CD14-positive monocyte (primary cell): ENCODE measurements at regions not wholly inside any gene's neighbourhood (a gene's known extent, or its start where the extent isn't known, plus 50 kb on each side); places are given as distances from the start of the nearest gene placed in this dataset.

Experiments
- DNase-seq, 3 donors: peaks; one replicate each; pipeline ENCODE4 v3.0.0-alpha.2; 2011 to 2022
- H2AFZ ChIP-seq: 2 replicates; pipeline ENCODE4 v1.6.0; 2012; ENCODE audit warnings: mild to moderate bottlenecking, low read depth, low read length, inconsistent platforms; ENCODE audit not compliant: insufficient read depth, poor library complexity, severe bottlenecking
- H3K27ac ChIP-seq, 2 donors: 1 replicate in 1 of 2; 2 replicates in 1 of 2; pipeline ENCODE4 v1.5.1; 2012 to 2013; ENCODE audit warnings: low read length in 2 of 2, control low read depth in 1 of 2, inconsistent platforms in 1 of 2, low read depth in 1 of 2, mild to moderate bottlenecking in 1 of 2
- H3K27me3 ChIP-seq, 2 donors: one replicate each; pipeline versions ENCODE4 v1.6.0 to v1.6.1; 2011 to 2013; ENCODE audit warnings: low read length in 2 of 2; ENCODE audit not compliant: control insufficient read depth in 2 of 2, insufficient read depth in 2 of 2
- H3K36me3 ChIP-seq, 2 donors: replicated peaks in 1 of 2; 1 replicate in 1 of 2; 2 replicates in 1 of 2; pipeline versions ENCODE4 v1.5.1 to v1.6.1; 2012 to 2013; ENCODE audit warnings: low read length in 2 of 2, control low read depth in 1 of 2, inconsistent platforms in 1 of 2, mild to moderate bottlenecking in 1 of 2; ENCODE audit not compliant: insufficient read depth in 2 of 2, control insufficient read depth in 1 of 2
- H3K4me1 ChIP-seq, 2 donors: 1 replicate in 1 of 2; 2 replicates in 1 of 2; pipeline versions ENCODE4 v1.5.1 to v1.6.1; 2012 to 2013; ENCODE audit warnings: low read length in 2 of 2, control low read depth in 1 of 2, inconsistent platforms in 1 of 2, mild to moderate bottlenecking in 1 of 2, moderate library complexity in 1 of 2; ENCODE audit not compliant: insufficient read depth in 2 of 2, control insufficient read depth in 1 of 2
- H3K4me2 ChIP-seq: replicated peaks from 2 replicates; pipeline ENCODE3; 2012; ENCODE audit warnings: low read length, moderate library complexity, mild to moderate bottlenecking; ENCODE audit not compliant: poor library complexity, severe bottlenecking; ENCODE audit errors: extremely low read depth
- H3K4me3 ChIP-seq, 3 experiments: fragments of 200-600 bp in 1 of 3; sonication (generic) in 1 of 3; replicated peaks in 1 of 3; 1 replicate in 2 of 3; 2 replicates in 1 of 3; pipeline ENCODE4 v1.5.1; 2011 to 2013; ENCODE audit warnings: low read length in 3 of 3, mild to moderate bottlenecking in 3 of 3, control low read depth in 2 of 3, low read depth in 2 of 3, inconsistent platforms in 1 of 3, moderate library complexity in 1 of 3
- H3K79me2 ChIP-seq: 2 replicates; pipeline ENCODE4 v1.6.0; 2012; ENCODE audit warnings: mild to moderate bottlenecking, control low read depth, inconsistent platforms, low read length, moderate library complexity; ENCODE audit not compliant: insufficient read depth
- H3K9ac ChIP-seq: 2 replicates; pipeline ENCODE4 v1.6.0; 2017; ENCODE audit warnings: low read length, mild to moderate bottlenecking; ENCODE audit not compliant: insufficient read depth, poor library complexity, severe bottlenecking
- H3K9me3 ChIP-seq, 2 donors: replicated peaks in 1 of 2; 1 replicate in 1 of 2; 2 replicates in 1 of 2; pipeline versions ENCODE4 v1.5.1 to v1.6.1; 2012 to 2013; ENCODE audit warnings: low read length in 2 of 2, control low read depth in 1 of 2; ENCODE audit not compliant: control insufficient read depth in 1 of 2, insufficient read depth in 1 of 2
- H4K20me1 ChIP-seq: 2 replicates; pipeline ENCODE4 v1.6.0; 2012; ENCODE audit warnings: mild to moderate bottlenecking, low read length, control low read depth, moderate library complexity; ENCODE audit not compliant: insufficient read depth
- H3K27ac Mint-ChIP-seq, 7 donors: one replicate each; pipeline ENCODE4 v1.8.0; 2020; ENCODE audit warnings: mild to moderate bottlenecking in 7 of 7, mixed read lengths in 7 of 7, moderate library complexity in 6 of 7, inconsistent platforms in 2 of 7
- H3K27me3 Mint-ChIP-seq, 3 donors: one replicate each; pipeline ENCODE4 v1.8.0; 2021 to 2022; ENCODE audit warnings: low read depth in 3 of 3, mild to moderate bottlenecking in 3 of 3, mixed read lengths in 3 of 3, moderate library complexity in 3 of 3, inconsistent platforms in 1 of 3
- H3K36me3 Mint-ChIP-seq, 2 donors: one replicate each; pipeline ENCODE4 v1.8.0; 2020; ENCODE audit warnings: mixed read lengths in 2 of 2, inconsistent platforms in 1 of 2, mild to moderate bottlenecking in 1 of 2
- H3K4me1 Mint-ChIP-seq: one replicate; pipeline ENCODE4 v1.8.0; 2020; ENCODE audit warnings: mild to moderate bottlenecking, mixed read lengths
- H3K4me3 Mint-ChIP-seq, 2 donors: one replicate each; pipeline ENCODE4 v1.8.0; 2020; ENCODE audit warnings: mild to moderate bottlenecking in 2 of 2, mixed read lengths in 2 of 2, moderate library complexity in 1 of 2
- H3K9me3 Mint-ChIP-seq, 7 donors: one replicate each; pipeline ENCODE4 v1.8.0; 2020 to 2022; ENCODE audit warnings: mixed read lengths in 7 of 7, mild to moderate bottlenecking in 6 of 7, moderate library complexity in 6 of 7, inconsistent platforms in 2 of 7
- WGBS: methylation state at CpG from one replicate; pipeline ENCODE4 v1.1.5; 2013; ENCODE audit warnings: missing lambda C conversion rate; ENCODE audit not compliant: insufficient coverage; 5-methylcytosine and 5-hydroxymethylcytosine counted together
- intact Hi-C, 2 donors: fragments of 100-400 bp; cut with micrococcal nuclease; formaldehyde crosslinking; loops; one replicate each; pipeline versions ENCODE4 v1.15.0 to v1.15.1; 2023
- TF ChIP-seq, protein P1 (sequence below): fragments of 200-600 bp; IDR thresholded peaks from one replicate; pipeline ENCODE4 v1.8.0; 2022; ENCODE audit warnings: antibody characterized with exemption, mild to moderate bottlenecking

- WGBS = no CpG with 5 or more reads among the region's 2 CpGs
- Histone ChIP-seq H3K27me3 (no peaks in the 10 kb centered on the region), H3K4me3 (no peak overlapping the region), H3K9me3 (no peaks in the 10 kb centered on the region), H3K4me2 (no peak overlapping the region), H3K9ac (no peak overlapping the region), H3K27ac (no peak overlapping the region), H2AFZ (no peak overlapping the region), H4K20me1 (no peaks in the 10 kb centered on the region), H3K4me1 (no peaks in the 10 kb centered on the region), H3K36me3 (no peaks in the 10 kb centered on the region), H3K79me2 (no peaks in the 10 kb centered on the region)
- no peak for DNase-seq
- TF ChIP-seq, protein P1, sequence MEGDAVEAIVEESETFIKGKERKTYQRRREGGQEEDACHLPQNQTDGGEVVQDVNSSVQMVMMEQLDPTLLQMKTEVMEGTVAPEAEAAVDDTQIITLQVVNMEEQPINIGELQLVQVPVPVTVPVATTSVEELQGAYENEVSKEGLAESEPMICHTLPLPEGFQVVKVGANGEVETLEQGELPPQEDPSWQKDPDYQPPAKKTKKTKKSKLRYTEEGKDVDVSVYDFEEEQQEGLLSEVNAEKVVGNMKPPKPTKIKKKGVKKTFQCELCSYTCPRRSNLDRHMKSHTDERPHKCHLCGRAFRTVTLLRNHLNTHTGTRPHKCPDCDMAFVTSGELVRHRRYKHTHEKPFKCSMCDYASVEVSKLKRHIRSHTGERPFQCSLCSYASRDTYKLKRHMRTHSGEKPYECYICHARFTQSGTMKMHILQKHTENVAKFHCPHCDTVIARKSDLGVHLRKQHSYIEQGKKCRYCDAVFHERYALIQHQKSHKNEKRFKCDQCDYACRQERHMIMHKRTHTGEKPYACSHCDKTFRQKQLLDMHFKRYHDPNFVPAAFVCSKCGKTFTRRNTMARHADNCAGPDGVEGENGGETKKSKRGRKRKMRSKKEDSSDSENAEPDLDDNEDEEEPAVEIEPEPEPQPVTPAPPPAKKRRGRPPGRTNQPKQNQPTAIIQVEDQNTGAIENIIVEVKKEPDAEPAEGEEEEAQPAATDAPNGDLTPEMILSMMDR = no peak
- Mint-ChIP-seq H3K4me1 (no peaks in the 10 kb centered on the region), H3K9me3 (peaks cover 0 to 4% (median 0%) of the 10 kb centered on the region in 7 donors), H3K36me3 (no peaks in the 10 kb centered on the region), H3K4me3 (no peak overlapping the region), H3K27ac (no peak overlapping the region), H3K27me3 (peaks cover 0 to 5% (median 3%) of the 10 kb centered on the region in 3 donors)
- intact Hi-C loops = no loop called here
Measured at GRCh38 chr2:129239141-129239540, 740.3 kb upstream of the RAB6C start.

DNA sequence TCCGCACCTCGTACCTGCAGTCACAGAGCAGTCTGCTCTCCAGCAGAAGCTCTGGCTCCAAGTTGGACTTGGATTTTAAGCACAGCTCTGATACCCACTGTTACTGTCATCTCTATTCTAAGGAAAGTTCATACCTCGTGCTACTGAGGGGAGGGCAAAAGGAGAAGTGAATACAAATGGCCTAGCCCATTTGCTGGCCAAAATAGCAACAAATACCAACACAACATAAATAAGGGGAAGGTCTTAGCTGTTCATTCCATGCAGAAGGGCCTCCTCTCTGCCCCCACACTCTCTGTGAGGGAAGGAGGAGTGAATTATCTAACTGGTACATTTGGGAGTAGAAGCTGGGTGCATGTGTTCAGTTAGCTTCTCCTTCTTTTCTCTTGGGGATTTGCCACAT, 739.4 kb upstream of the RAB6C start:
- no peaks in the 10 kb centered on the region for H3K4me1 ChIP-seq
- no peaks in the 10 kb centered on the region for H3K36me3 Mint-ChIP-seq
- no peak for DNase-seq
- peaks cover 0 to 5% (median 3%) of the 10 kb centered on the region in 3 donors for H3K27me3 Mint-ChIP-seq
- no CpG with 5 or more reads among the region's 3 CpGs for WGBS
- H3K4me1 Mint-ChIP-seq = no peaks in the 10 kb centered on the region
- TF ChIP-seq, protein P1 = no peak
- H3K27ac ChIP-seq = no peak overlapping the region
- H3K36me3 ChIP-seq = no peaks in the 10 kb centered on the region
- no peak overlapping the region for H3K9ac ChIP-seq
- H2AFZ ChIP-seq = no peak overlapping the region
- H3K4me3 ChIP-seq = no peak overlapping the region
- H3K79me2 ChIP-seq = no peaks in the 10 kb centered on the region
- intact Hi-C loops = no loop called here
- peaks cover 0 to 4% (median 0%) of the 10 kb centered on the region in 7 donors for H3K9me3 Mint-ChIP-seq
- H3K9me3 ChIP-seq = no peaks in the 10 kb centered on the region
- no peak overlapping the region for H3K4me2 ChIP-seq
- H3K27me3 ChIP-seq = no peaks in the 10 kb centered on the region
- H4K20me1 ChIP-seq = no peaks in the 10 kb centered on the region
- H3K27ac Mint-ChIP-seq = no peak overlapping the region
- no peak overlapping the region for H3K4me3 Mint-ChIP-seq
